BLaER1 treated with 17β-estradiol and CSF1 and Interleukin-3, amounts not matched to agents 10 nM and 100 nM (cell line): ENCODE measurements at regions not wholly inside any gene's neighbourhood (a gene's known extent, or its start where the extent isn't known, plus 50 kb on each side); places are given as distances from the start of the nearest gene placed in this dataset.
"Not testable (repeated sequence)": the region's sequence is repeated elsewhere in the genome, so short reads cannot be mapped to it uniquely, and the experiment has no call there.

ENCODE experiments used
- H3K27ac ChIP-seq, 11 experiments: shearing (Covaris generic); formaldehyde crosslinking; 2 replicates each; pipeline ENCODE4 v1.8.1; 2022
- H3K27me3 ChIP-seq, 11 experiments: shearing (Covaris generic); formaldehyde crosslinking; 2 replicates each; pipeline ENCODE4 v1.8.1; 2022
- H3K36me3 ChIP-seq, 11 experiments: shearing (Covaris generic); formaldehyde crosslinking; 2 replicates each; pipeline ENCODE4 v1.8.1; 2022
- H3K4me1 ChIP-seq, 10 experiments: shearing (Covaris generic); formaldehyde crosslinking; 2 replicates each; pipeline ENCODE4 v1.8.1; 2022
- H3K4me2 ChIP-seq, 11 experiments: shearing (Covaris generic); formaldehyde crosslinking; 2 replicates each; pipeline ENCODE4 v1.8.1; 2022
- H3K4me3 ChIP-seq, 10 experiments: shearing (Covaris generic); formaldehyde crosslinking; 2 replicates each; pipeline ENCODE4 v1.8.1; 2022
- H3K9ac ChIP-seq, 11 experiments: shearing (Covaris generic); formaldehyde crosslinking; 2 replicates each; pipeline ENCODE4 v1.8.1; 2022
- H3K9me3 ChIP-seq, 11 experiments: shearing (Covaris generic); formaldehyde crosslinking; replicated peaks in 1 of 11; 2 replicates each; pipeline ENCODE4 v1.8.1; 2022
- H4K20me1 ChIP-seq, 11 experiments: shearing (Covaris generic); formaldehyde crosslinking; 2 replicates each; pipeline ENCODE4 v1.8.1; 2022
- Cebpa-rat ChIP-seq, 11 experiments: shearing (Covaris generic); IDR thresholded peaks; 2 replicates each; pipeline ENCODE4 v1.8.1; 2022

GRCh38 chr1:245058436-245058835 is 96.3 kb upstream of the KIF26B start:
- Histone ChIP-seq H3K36me3 (peaks cover 0 to 50% (median 5%) of the 10 kb centered on the region in 11 experiments; a peak in 11 of 22 replicates), H3K9ac (no peak overlapping the region), H4K20me1 (no peaks in the 10 kb centered on the region; a peak in 1 of 22 replicates), H3K4me2 (no peak overlapping the region), H3K4me3 (no peak overlapping the region), H3K27ac (no peak overlapping the region), H3K4me1 (peaks cover 0 to 36% (median 13%) of the 10 kb centered on the region in 10 experiments; a peak in 12 of 20 replicates), H3K27me3 (no peaks in the 10 kb centered on the region), H3K9me3 (no peaks in the 10 kb centered on the region)
- no peak; a peak in 1 of 22 replicates for TF ChIP-seq Cebpa-rat (IDR thresholded peaks at IDR 0.05)

DNA sequence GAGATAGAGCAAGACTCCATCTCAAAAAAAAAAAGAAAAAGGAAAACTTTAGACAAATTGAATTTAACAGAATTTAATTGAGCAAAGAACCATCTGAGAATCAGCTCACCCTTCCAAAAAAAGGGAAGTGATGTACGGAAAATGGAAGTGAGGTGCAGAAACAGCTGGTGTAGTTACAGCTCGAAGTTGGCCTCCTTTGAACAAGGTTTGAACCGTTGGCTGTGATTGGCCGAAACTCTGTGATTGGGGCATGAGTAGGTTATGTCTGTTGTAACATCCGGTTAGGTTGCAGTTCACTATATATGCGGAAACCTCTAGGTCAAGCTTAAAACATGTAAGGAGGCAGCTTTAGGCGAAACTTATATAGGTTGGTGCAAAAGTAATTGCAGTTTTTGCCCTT is 97.9 kb upstream of the KIF26B start:
- Histone ChIP-seq H4K20me1 (no peaks in the 10 kb centered on the region; a peak in 1 of 22 replicates), H3K4me2 (no peak overlapping the region), H3K27ac (no peak overlapping the region), H3K4me3 (no peak overlapping the region), H3K9ac (no peak overlapping the region), H3K9me3 (no peaks in the 10 kb centered on the region), H3K27me3 (no peaks in the 10 kb centered on the region), H3K36me3 (peaks cover 0 to 38% (median 3%) of the 10 kb centered on the region in 11 experiments; a peak in 9 of 22 replicates), H3K4me1 (peaks cover 0 to 49% (median 17%) of the 10 kb centered on the region in 10 experiments; a peak in 14 of 20 replicates)
- TF ChIP-seq Cebpa-rat (IDR thresholded peaks at IDR 0.05) = no peak

DNA sequence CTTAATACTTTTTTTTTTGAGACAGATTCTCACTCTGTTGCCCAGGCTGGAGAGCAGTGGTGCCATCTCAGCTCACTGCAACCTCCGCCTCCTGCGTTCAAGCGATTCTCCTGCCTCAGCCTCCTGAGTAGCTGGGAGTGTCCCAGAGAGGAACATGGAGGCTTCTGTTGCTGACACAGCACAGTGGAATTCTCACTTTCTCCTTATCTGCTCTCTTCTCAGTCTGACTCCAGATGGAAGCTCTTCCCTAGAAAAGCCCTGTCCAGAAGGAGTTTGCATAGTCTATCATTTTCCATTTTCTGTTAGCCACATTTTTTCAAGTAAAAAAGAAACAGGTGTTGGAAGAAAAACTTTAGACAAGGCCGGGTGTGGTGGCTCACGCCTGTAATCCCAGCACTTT is 98.5 kb upstream of the KIF26B start:
- not testable (repeated sequence) for H4K20me1 ChIP-seq, H3K9ac ChIP-seq, H3K4me2 ChIP-seq, H3K9me3 ChIP-seq, H3K4me3 ChIP-seq, H3K27me3 ChIP-seq, H3K27ac ChIP-seq
- H3K36me3 ChIP-seq = peaks cover 0 to 35% (median 3%) of the 10 kb centered on the region in 11 experiments; a peak in 7 of 22 replicates
- H3K4me1 ChIP-seq = peaks cover 0 to 55% (median 23%) of the 10 kb centered on the region in 10 experiments; a peak in 16 of 20 replicates

- no peak for TF ChIP-seq Cebpa-rat (IDR thresholded peaks at IDR 0.05)
- Histone ChIP-seq H4K20me1 (no peaks in the 10 kb centered on the region; a peak in 1 of 22 replicates), H3K4me3 (no peak overlapping the region), H3K4me1 (peaks cover 0 to 59% (median 26%) of the 10 kb centered on the region in 10 experiments; a peak in 16 of 20 replicates), H3K9me3 (0 out of 22 replicates have a peak, but pooled peaks cover 0 to 9% (median 0%) of the 10 kb centered on the region in 11 experiments), H3K4me2 (peak overlapping the region in 2 of 11 experiments; percentile 71 to 77; a peak in 3 of 22 replicates), H3K9ac (no peak overlapping the region), H3K27me3 (no peaks in the 10 kb centered on the region), H3K27ac (no peak overlapping the region), H3K36me3 (peaks cover 0 to 35% (median 3%) of the 10 kb centered on the region in 11 experiments; a peak in 7 of 22 replicates)
Measured at GRCh38 chr1:245055752-245056151, 99.0 kb upstream of the KIF26B start.

- Histone ChIP-seq H3K27me3 (no peaks in the 10 kb centered on the region), H3K9ac (0 out of 22 replicates have a peak overlapping the region, but pooled peaks of 1 of the 11 experiments have one; percentile 23), H4K20me1 (no peaks in the 10 kb centered on the region; a peak in 1 of 22 replicates), H3K4me3 (no peak overlapping the region), H3K27ac (peak overlapping the region in 4 of 11 experiments; percentile 18 to 37 (median 24); a peak in 4 of 22 replicates), H3K4me1 (peaks cover 0 to 62% (median 26%) of the 10 kb centered on the region in 10 experiments; a peak in 16 of 20 replicates), H3K36me3 (peaks cover 0 to 30% (median under 1%) of the 10 kb centered on the region in 11 experiments; a peak in 6 of 22 replicates), H3K9me3 (0 out of 22 replicates have a peak, but pooled peaks cover 0 to 9% (median 0%) of the 10 kb centered on the region in 11 experiments), H3K4me2 (peak overlapping the region in 5 of 11 experiments; percentile 35 to 77 (median 54); a peak in 10 of 22 replicates)
- TF ChIP-seq Cebpa-rat (IDR thresholded peaks at IDR 0.05) = no peak
Measured at GRCh38 chr1:245054507-245055270, 100.1 kb upstream of the KIF26B start.

- Histone ChIP-seq H3K4me2 (peak overlapping the region in 5 of 11 experiments; percentile 35 to 77 (median 54); a peak in 9 of 22 replicates), H3K27ac (peak overlapping the region in 4 of 11 experiments; percentile 18 to 37 (median 22); a peak in 5 of 22 replicates), H3K27me3 (no peaks in the 10 kb centered on the region), H3K36me3 (peaks cover 0 to 26% (median 0%) of the 10 kb centered on the region in 11 experiments; a peak in 6 of 22 replicates), H3K9ac (0 out of 22 replicates have a peak overlapping the region, but pooled peaks of 1 of the 11 experiments have one; percentile 23), H4K20me1 (no peaks in the 10 kb centered on the region; a peak in 1 of 22 replicates), H3K4me3 (no peak overlapping the region), H3K9me3 (0 out of 22 replicates have a peak, but pooled peaks cover 0 to 9% (median 0%) of the 10 kb centered on the region in 11 experiments), H3K4me1 (peaks cover 0 to 62% (median 26%) of the 10 kb centered on the region in 10 experiments; a peak in 16 of 20 replicates)
- TF ChIP-seq Cebpa-rat (IDR thresholded peaks at IDR 0.05) = no peak
Measured at GRCh38 chr1:245054105-245054504, 100.7 kb upstream of the KIF26B start.

DNA sequence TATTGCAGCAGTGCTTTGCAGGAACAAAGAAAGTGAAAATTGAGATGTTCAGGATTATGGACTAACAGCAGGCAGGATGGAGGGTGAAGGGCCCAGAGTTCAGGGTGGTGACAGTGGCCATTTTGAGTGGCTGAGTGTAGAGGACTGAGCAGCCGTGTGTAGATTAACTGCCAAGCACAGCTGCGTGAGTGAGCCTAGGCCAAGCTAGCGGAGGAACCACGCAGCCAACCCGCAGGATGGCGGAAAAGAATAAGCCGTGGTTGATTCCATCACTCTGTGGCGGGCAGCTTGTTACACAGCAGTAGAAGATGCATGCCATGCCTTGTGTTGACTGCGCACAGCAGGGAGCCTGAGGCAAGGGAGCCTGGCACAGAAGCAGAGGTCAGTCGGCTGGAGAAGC is 102.5 kb upstream of the KIF26B start:
- no peaks in the 10 kb centered on the region; a peak in 1 of 22 replicates for H4K20me1 ChIP-seq
- no peak overlapping the region; a peak in 1 of 22 replicates for H3K27ac ChIP-seq
- peak overlapping the region in 6 of 11 experiments; percentile 4 to 51 (median 36); a peak in 7 of 22 replicates for H3K4me2 ChIP-seq
- H3K4me1 ChIP-seq = peaks cover 0 to 62% (median 26%) of the 10 kb centered on the region in 10 experiments; a peak in 16 of 20 replicates
- 0 out of 22 replicates have a peak, but pooled peaks cover 0 to 9% (median 0%) of the 10 kb centered on the region in 11 experiments for H3K9me3 ChIP-seq
- H3K36me3 ChIP-seq = peaks cover 0 to 27% (median 0%) of the 10 kb centered on the region in 11 experiments; a peak in 6 of 22 replicates
- no peak for TF ChIP-seq Cebpa-rat (IDR thresholded peaks at IDR 0.05)
- H3K4me3 ChIP-seq = no peak overlapping the region
- H3K9ac ChIP-seq = no peak overlapping the region
- no peaks in the 10 kb centered on the region for H3K27me3 ChIP-seq

DNA sequence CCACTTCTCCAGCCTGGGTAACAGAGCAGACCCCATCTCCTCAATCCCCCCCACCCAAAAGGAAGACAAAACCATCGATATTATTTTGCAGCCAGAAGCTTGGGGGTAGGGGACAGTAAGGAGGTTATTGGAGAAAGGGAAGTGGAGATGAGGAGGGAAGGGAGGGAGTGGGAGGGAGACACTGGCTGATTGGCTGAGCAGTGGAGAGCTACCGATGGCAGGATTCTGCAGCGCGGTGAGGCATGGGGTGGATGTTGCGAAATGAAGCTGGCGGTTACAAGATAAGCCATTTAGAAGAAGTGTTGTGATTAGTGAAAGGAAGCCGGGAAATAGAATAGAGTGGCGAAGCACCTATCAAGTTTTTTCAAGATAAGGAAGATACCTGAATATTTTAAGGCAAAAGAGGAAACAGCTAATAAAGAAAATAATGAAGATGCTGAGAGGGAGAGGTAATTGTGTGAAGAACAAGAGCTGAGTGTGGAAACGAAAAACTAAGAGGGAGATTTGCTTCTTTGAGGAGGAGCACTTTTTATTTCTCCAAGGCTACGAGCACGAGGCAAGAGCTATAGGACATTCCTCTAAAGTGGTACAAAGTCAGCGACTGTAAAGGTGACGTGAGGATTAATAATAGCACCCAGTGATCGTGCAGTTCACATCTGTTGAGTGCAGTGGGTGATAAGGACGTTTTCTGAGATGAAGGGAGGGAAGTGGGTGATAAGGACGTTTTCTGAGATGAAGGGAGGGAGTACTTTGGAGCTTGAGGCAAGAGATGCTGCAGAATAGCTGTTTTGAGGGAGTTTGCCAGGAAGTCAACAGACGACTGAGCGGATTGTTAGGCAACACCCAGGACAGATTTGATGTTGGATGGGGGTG is 103.2 kb upstream of the KIF26B start:
- Histone ChIP-seq H3K9me3 (0 out of 22 replicates have a peak, but pooled peaks cover 0 to 9% (median 0%) of the 10 kb centered on the region in 11 experiments), H3K4me3 (no peak overlapping the region), H3K4me2 (peak overlapping the region in 9 of 11 experiments; percentile 2 to 54 (median 34); a peak in 16 of 22 replicates), H3K27ac (no peak overlapping the region; a peak in 1 of 22 replicates), H4K20me1 (no peaks in the 10 kb centered on the region; a peak in 1 of 22 replicates), H3K4me1 (peaks cover 0 to 62% (median 26%) of the 10 kb centered on the region in 10 experiments; a peak in 16 of 20 replicates), H3K9ac (no peak overlapping the region), H3K36me3 (peaks cover 0 to 27% (median 0%) of the 10 kb centered on the region in 11 experiments; a peak in 6 of 22 replicates), H3K27me3 (no peaks in the 10 kb centered on the region)
- peak in 4 of 11 experiments; percentile 19 to 33 (median 29); a peak in 2 of 22 replicates for TF ChIP-seq Cebpa-rat (IDR thresholded peaks at IDR 0.05)
